ENCODE measurements at regions not wholly inside any gene's neighbourhood (a gene's known extent, or its start where the extent isn't known, plus 50 kb on each side); places are given as distances from the start of the nearest gene placed in this dataset.
"Not testable (repeated sequence)": the region's sequence is repeated elsewhere in the genome, so short reads cannot be mapped to it uniquely, and the experiment has no call there.

DNA sequence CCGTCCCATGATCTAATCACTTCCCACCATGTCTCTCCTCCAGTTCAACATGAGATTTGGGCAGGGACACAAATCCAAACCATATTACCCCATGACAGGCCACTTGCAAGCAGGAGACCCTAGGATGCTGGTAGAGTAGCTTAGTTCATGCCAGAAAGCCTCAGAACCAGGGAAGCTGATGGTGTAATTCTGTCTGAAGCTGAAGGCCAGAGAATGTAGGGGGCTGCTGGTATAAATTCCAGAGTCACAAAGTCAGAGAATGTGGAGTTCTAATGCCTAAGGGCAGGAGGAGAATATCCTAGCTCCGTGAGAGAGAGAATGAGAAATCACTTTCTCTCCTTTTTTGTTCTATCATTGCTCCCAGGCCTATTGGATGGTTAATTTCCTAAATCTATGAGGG lies 90.3 kb upstream of the IMPG1 start:
- H3K4me3 ChIP-seq, result no peak overlapping the region
- no peaks in the 10 kb centered on the region for H3K27me3 ChIP-seq
- intact Hi-C loops (cut with DNase I), result no loop called here
- H3K4me1 ChIP-seq (replicated peaks in 1 of 2), result no peaks in the 10 kb centered on the region
- H3K36me3 ChIP-seq (replicated peaks in 1 of 2), result no peaks in the 10 kb centered on the region
- no peak overlapping the region for H3K27ac ChIP-seq
- WGBS, 4 donors, result 56 to 84% (median 61%) methylated on average over 2 of the region's 2 CpGs
- no peak for DNase-seq
- TF ChIP-seq CTCF (IDR thresholded peaks at IDR 0.05) (no peak), POLR2A (IDR thresholded peaks at IDR 0.05) (no peak)
- H3K9me3 ChIP-seq (replicated peaks in 1 of 3), result no peaks in the 10 kb centered on the region

DNA sequence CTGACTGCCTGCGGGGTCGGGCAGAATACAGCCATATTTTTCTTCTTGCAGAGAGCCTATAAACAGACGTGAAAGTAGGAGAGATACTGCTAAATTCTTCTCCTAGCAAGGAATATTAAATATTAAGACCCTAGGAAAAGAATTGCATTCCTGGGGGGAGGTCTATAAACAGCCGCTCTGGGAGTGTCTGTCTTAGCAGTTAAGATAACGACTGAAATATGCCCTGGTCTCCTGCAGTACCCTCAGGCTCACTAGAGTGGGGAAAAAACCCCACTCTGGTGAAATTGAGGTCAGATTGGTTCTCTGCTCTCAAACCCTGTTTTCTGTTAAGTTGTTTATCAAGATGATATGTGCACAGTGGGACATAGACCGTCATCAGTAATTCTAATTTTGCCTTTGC lies 85.3 kb upstream of the IMPG1 start:
- 68 to 76% (median 75%) methylated on average over 6 of the region's 6 CpGs for WGBS, 4 donors
- H3K4me1 ChIP-seq (replicated peaks in 1 of 2); H3K36me3 ChIP-seq (replicated peaks in 1 of 2); H3K27me3 ChIP-seq; H3K9me3 ChIP-seq (replicated peaks in 1 of 3); H3K4me3 ChIP-seq; intact Hi-C loops (cut with DNase I); H3K27ac ChIP-seq; DNase-seq: not testable (repeated sequence)

DNA sequence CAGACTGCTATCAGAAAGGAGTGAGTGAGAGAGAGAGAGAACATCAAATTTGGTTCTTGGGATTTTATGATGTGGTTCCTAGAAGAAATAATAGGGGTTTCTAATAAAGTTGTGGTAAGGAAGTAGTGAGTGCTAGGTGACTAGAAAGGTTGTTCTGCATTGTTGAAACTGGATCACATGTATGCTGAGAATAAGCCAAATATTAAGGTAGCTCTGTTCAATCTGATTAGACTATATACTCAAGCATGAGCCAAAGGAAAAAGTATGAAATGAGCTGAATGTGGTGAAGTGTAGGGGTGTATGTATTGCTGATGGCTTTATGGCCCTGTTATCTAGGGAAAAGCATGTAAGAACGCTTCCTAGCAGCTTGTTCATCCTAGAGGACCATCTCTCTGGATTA lies 63.0 kb upstream of the IMPG1 start:
- no peaks in the 10 kb centered on the region for H3K4me1 ChIP-seq (replicated peaks in 1 of 2)
- TF ChIP-seq CTCF (IDR thresholded peaks at IDR 0.05) (no peak), POLR2A (IDR thresholded peaks at IDR 0.05) (no peak)
- no peaks in the 10 kb centered on the region for H3K36me3 ChIP-seq (replicated peaks in 1 of 2)
- no peaks in the 10 kb centered on the region for H3K9me3 ChIP-seq (replicated peaks in 1 of 3)
- H3K4me3 ChIP-seq, result no peak overlapping the region
- H3K27ac ChIP-seq, result no peak overlapping the region
- no peak for DNase-seq
- 18 to 69% (median 29%) methylated on average over 1 of the region's 1 CpG for WGBS, 4 donors
- no peaks in the 10 kb centered on the region for H3K27me3 ChIP-seq
- intact Hi-C loops (cut with DNase I), result no loop called here

- no peaks in the 10 kb centered on the region for H3K4me1 ChIP-seq (replicated peaks in 1 of 2)
- no peaks in the 10 kb centered on the region for H3K27me3 ChIP-seq
- no peaks in the 10 kb centered on the region for H3K36me3 ChIP-seq (replicated peaks in 1 of 2)
- intact Hi-C loops (cut with DNase I), result no loop called here
- 22 to 51% (median 37%) methylated on average over 2 of the region's 2 CpGs for WGBS, 4 donors
- DNase-seq, result no peak
- H3K9me3 ChIP-seq (replicated peaks in 1 of 3), result no peaks in the 10 kb centered on the region
- H3K27ac ChIP-seq, result no peak overlapping the region
- no peak for TF ChIP-seq CTCF (IDR thresholded peaks at IDR 0.05)
- TF ChIP-seq POLR2A (IDR thresholded peaks at IDR 0.05), result no peak
- H3K4me3 ChIP-seq, result no peak overlapping the region
Measured at GRCh38 chr6:76134651-76135050, 62.2 kb upstream of the IMPG1 start.

DNA sequence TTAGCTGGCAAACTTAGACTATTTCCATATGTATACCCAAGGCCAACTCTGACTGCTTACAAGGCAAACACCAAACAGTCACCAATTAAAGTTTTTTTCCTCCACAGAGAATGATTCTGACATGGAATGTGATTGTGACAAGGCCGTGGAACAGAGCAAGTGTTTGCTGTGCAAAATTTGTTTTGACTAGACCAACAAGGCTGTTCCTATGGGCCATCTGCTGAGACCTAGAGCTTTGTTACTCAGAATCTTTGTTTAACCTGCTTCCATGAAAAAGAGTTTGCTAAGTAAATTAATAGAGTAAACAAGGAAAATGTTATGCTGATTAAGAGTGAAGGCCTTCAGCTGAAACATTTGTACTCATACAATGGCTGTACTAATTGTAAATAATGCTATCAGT lies 51.6 kb upstream of the IMPG1 start:
- DNase-seq, result no peak
- 39 to 56% (median 51%) methylated on average over 1 of the region's 1 CpG for WGBS, 4 donors
- Histone ChIP-seq H3K36me3 (replicated peaks in 1 of 2) (no peaks in the 10 kb centered on the region), H3K27ac (no peak overlapping the region), H3K27me3 (no peaks in the 10 kb centered on the region), H3K9me3 (replicated peaks in 1 of 3) (no peaks in the 10 kb centered on the region), H3K4me1 (replicated peaks in 1 of 2) (no peaks in the 10 kb centered on the region), H3K4me3 (no peak overlapping the region)
- intact Hi-C loops (cut with DNase I), result no loop called here
- TF ChIP-seq CTCF (IDR thresholded peaks at IDR 0.05), result no peak
- no peak for TF ChIP-seq POLR2A (IDR thresholded peaks at IDR 0.05)

Measured in adrenal gland (tissue), 9 donors.